ENCODE measurements at regions not wholly inside any gene's neighbourhood (a gene's known extent, or its start where the extent isn't known, plus 50 kb on each side); places are given as distances from the start of the nearest gene placed in this dataset.
"Not testable (repeated sequence)": the region's sequence is repeated elsewhere in the genome, so short reads cannot be mapped to it uniquely, and the experiment has no call there.

DNA sequence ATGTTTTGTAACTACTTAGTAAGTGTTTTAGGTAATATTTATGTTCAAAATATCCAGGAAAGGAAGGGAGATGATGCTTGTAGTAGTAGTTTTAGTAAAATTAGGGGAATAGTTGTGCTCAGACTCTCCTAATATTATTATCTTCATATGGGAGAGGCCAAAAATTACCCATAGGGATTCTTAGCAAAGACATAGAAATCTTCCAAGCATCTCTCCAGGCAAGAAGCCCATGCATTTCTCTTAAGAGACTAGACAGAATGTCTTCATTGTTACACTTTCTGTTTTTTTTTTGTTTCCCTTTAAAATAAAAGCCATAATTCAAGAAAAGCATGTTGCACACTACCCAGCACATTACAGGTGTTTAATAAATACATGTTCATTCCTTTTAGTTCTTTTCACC lies 180.6 kb downstream of the CYB561 start:
- no peak for DNase-seq

DNA sequence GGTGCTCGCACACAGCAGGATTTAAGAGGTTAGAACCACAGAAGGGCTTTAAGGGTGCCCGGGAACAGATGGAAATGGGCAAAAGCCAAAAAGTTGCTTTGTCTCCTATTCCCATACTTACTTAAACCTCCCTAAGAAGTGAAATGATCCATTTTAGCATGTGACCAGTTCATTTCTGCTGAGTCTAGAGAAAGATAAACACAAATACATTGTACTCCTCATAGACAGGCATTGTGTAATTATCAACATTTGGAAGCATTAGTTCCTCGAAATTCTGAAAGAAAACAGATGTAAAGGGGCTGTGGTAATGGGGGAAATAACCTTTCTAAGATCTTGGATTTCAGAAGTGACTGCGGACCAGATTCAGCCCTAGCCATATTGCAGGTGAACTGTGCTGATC lies 178.3 kb downstream of the CYB561 start:
- no peak for DNase-seq

DNA sequence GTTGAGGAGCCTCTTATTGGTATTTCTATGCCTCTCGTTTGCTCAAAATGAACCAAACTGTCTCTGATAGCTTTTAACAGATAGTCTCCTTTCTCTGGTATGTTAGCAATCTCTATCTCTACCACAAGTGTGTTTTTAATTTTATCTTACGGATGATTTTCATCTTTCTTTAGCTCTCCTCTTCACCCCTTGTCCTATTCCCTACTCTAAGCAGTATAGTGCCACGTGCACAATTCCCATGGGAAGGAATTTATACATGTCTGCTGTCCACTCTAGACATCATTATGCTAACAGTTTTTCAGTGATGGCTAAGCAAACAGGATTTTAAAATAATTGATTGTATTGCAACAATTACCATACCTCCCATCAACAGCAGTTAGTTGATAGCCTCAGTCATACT lies 177.3 kb downstream of the CYB561 start:
- DNase-seq: no peak

GRCh38 chr17:63270610-63271009 lies 175.5 kb downstream of the CYB561 start:
- DNase-seq: no peak

- no peak for DNase-seq
These were observed 172.0 kb downstream of the CYB561 start for GRCh38 chr17:63274146-63274545.

GRCh38 chr17:63275318-63275970 lies 170.7 kb downstream of the CYB561 start:
- DNase-seq: peak in 1 of 2 donors; percentile 29

- DNase-seq: no peak
These were observed 169.9 kb downstream of the CYB561 start for GRCh38 chr17:63275971-63276745.

- no peak for DNase-seq
These were observed 169.3 kb downstream of the CYB561 start for GRCh38 chr17:63276821-63277220.

- DNase-seq: no peak
These were observed 168.5 kb downstream of the CYB561 start for GRCh38 chr17:63277629-63278028.

GRCh38 chr17:63278728-63279442 lies 167.2 kb downstream of the CYB561 start:
- no peak for DNase-seq

DNA sequence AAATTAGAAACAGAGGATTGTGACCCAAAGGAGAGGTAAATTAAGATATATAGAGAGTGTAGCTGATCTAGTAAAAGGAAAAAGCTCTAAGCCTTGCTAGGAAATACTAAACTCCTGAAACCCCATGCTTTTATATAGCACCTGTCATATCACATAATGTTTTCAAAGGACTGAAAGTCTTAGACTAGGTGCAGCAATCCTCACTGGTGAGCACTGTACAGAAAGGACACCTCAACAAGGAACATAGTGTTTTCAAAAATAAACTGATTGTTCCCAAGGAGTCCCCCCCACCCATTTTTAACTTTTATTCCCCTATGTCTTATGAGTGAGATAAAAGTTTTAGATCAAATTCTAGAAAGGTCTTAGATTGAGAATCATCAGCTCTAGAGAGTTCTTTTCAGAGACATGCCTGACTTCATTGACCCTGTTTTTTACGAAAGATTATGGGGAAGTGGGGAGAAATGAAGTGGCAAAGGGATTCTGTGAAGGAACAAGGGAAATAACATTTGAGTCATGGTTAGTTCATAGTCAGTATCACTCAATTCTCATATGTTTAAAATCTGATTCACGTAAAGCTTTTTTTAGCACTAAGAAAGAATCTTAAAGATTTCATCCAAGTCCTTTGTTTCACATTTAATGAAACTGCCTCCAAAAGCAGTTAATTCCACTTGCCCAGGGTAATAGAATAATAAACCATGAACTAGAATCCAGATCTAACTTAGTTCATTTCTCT lies 166.4 kb downstream of the CYB561 start:
- DNase-seq: no peak

DNA sequence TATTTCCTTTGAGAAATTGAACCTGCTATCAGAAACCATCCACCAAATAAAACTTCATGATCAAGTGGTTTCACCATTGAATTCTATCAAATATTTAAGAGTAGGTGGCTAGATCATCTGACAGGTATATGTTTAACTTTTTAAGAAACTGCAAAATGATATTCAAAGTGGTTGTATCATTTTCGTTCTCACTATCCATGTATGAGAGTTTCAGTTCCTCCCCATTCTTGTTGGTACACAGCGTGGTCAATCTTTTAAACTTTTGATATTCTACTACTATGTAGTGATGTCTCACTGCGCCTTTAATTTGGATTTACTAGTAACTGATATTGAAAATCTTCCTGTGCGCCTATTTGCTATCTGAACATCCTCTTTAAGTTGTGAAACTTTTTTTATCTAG lies 163.7 kb downstream of the CYB561 start:
- no peak for DNase-seq

- no peak for DNase-seq
These were observed 160.6 kb downstream of the CYB561 start for GRCh38 chr17:63285551-63285950.

DNA sequence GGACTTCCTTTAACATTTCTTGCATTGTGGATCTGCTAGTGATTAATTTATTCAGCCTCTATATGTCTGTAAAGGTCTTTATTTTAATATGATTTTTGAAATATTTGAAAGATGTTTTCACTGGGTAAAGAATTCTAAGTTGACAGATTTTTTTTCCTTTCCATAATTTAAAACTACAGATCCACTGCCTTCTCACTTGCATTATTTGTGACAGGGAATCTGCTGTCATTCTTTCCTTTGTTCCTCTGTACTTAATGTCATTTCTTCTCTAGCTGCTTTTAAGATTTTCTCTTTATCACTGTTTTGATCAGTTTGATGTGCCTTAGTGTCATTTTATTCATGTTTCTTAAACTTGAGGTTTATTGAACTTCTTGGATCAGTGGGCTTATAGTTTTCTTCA lies 159.9 kb downstream of the CYB561 start:
- DNase-seq: no peak

DNA sequence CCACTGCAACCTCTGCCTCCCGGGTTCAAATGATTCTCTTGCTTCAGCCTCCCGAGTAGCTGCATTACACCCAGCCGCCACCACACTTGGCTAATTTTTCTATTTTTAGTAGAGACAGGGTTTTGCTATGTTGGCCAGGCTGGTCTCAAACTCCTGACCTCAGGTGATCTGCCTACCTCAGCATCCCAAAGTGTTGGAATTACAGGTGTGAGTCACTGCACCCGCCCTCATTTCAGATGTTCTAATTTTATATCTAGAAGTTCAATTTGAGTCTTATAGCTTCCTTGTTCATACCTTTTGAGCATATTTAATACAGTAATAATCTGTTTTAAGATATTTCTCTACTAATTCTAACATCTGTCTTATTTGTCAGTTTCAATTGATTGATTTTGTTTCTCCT lies 159.1 kb downstream of the CYB561 start:
- DNase-seq: not testable (repeated sequence)

DNA sequence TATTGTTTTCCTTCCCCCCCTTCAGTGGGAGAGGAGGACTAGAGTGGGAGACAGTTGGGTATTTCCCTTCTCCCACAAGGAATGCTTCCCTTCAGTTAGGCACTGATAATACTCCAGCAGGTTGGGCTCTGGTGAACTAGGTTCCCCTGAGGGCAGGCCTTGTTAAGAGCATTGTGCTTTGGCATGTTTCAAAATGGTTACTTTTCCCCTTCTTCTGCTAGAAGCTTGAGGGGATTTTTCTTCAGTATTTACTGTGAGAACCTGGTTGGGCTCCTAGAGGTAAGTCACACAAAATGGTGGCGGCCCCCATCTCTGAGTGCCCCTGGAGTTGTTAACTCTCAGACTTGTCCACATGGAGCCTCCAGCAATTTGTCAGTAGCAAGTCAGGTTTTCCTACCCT lies 156.2 kb downstream of the CYB561 start:
- DNase-seq: no peak

- DNase-seq: no peak
These were observed 155.8 kb downstream of the CYB561 start for GRCh38 chr17:63290351-63290750.

GRCh38 chr17:63290784-63291183 lies 155.3 kb downstream of the CYB561 start:
- no peak for DNase-seq

- no peak for DNase-seq
These were observed 154.8 kb downstream of the CYB561 start for GRCh38 chr17:63291258-63291657.

GRCh38 chr17:63292421-63292820 lies 153.7 kb downstream of the CYB561 start:
- no peak for DNase-seq

GRCh38 chr17:63293323-63294075 lies 152.6 kb downstream of the CYB561 start:
- DNase-seq: no peak

DNA sequence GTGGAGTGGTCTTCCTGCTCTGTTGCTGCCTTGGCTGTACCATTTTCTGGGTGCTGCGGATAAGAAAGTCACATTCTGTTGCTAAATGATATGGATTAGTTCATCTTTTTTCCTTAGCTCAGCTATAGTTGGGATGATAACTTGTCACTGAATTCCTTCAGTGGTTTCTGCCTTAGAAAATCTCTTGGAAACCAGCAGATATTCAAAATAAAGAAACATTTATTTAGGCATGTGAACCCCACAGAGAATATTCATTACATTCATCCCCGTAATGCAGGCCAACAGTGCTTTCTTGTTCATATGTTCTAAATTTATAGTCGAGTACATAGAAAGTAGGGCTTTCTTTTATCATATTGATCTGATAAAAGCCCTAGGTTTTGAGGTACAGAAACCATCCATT lies 151.3 kb downstream of the CYB561 start:
- no peak for DNase-seq

DNA sequence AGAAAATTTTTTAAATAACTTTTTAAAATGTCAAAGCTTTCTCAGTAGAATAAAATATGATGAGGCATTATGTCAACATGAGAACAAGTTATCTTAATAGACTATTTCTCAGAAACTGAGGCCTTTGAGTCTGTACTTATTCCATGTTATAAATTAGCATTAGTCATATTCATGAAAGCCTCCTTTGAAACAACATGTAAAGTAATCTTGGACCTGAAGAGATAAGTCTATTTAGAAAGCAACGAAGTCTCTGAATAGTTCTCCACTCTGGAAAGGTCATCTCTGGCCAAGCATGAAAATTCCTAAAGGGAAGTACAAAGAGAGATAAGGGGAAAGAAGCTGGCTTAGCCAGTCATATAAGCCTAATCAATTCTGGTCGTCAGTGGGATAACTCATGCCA lies 150.8 kb downstream of the CYB561 start:
- DNase-seq: no peak

All from stimulated activated CD4-positive, alpha-beta T cell treated with anti-CD3 and anti-CD28 coated beads, Interleukin-2, amount 100 ng/mL, for 24 hours (primary cell).